HEK293 (cell line): ENCODE measurements at regions not wholly inside any gene's neighbourhood (a gene's known extent, or its start where the extent isn't known, plus 50 kb on each side); places are given as distances from the start of the nearest gene placed in this dataset.

ENCODE experiments used
- CTCF ChIA-PET: fragments of 350-600 bp; formaldehyde crosslinking; extraction: SDS; loops from one replicate; lab custom pipeline; 2021; ENCODE audit warnings: antibody characterized with exemption; lab: Yijun Ruan, JAX
- POLR2A ChIA-PET: fragments of 300-600 bp; formaldehyde crosslinking; extraction: SDS; loops from one replicate; lab custom pipeline; 2020; ENCODE audit warnings: antibody characterized with exemption, inconsistent platforms; lab: Yijun Ruan, JAX
- H3K27ac ChIP-seq: fragments of 200-500 bp; sonication (Bioruptor generic); 2 replicates; pipeline ENCODE4 v1.5.1; 2014; ENCODE audit warnings: low read depth, low read length, control low read depth, inconsistent platforms; ENCODE audit errors: extremely low read depth
- H3K36me3 ChIP-seq, 2 experiments: fragments of 200-500 bp in 1 of 2; sonication (Bioruptor generic) in 1 of 2; 1 replicate in 1 of 2; 2 replicates in 1 of 2; pipeline ENCODE4 v1.5.1; 2014 to 2017; ENCODE audit warnings: inconsistent platforms in 2 of 2, low read length in 2 of 2; ENCODE audit not compliant: control insufficient read depth in 2 of 2, insufficient read depth in 1 of 2
- H3K4me1 ChIP-seq: fragments of 200-500 bp; sonication (Bioruptor generic); 2 replicates; pipeline ENCODE4 v1.5.1; 2014; ENCODE audit warnings: mild to moderate bottlenecking, low read length, inconsistent platforms; ENCODE audit not compliant: control insufficient read depth, insufficient read depth
- H3K4me3 ChIP-seq: 2 replicates; pipeline ENCODE4 v1.5.1; 2011; ENCODE audit warnings: low read depth, mild to moderate bottlenecking, control low read depth, low read length, moderate library complexity
- H3K9me3 ChIP-seq: fragments of 200-500 bp; sonication (Bioruptor generic); 2 replicates; pipeline ENCODE4 v1.5.1; 2014; ENCODE audit warnings: low read depth, low read length, inconsistent platforms; ENCODE audit not compliant: control insufficient read depth, insufficient read depth
- CTCF ChIP-seq: fragments of 450-650 bp; formaldehyde crosslinking; IDR thresholded peaks from 2 replicates; pipeline ENCODE4 v1.5.1; 2016; ENCODE audit warnings: missing biosample characterization, missing genetic modification characterization
- GLIS2 ChIP-seq: fragments of 450-650 bp; formaldehyde crosslinking; IDR thresholded peaks from 2 replicates; pipeline ENCODE4 v1.5.1; 2016; ENCODE audit warnings: missing biosample characterization, missing genetic modification characterization
- INSM2 ChIP-seq: fragments of 450-650 bp; formaldehyde crosslinking; IDR thresholded peaks from 2 replicates; pipeline ENCODE4 v1.5.1; 2016; ENCODE audit warnings: missing biosample characterization, missing genetic modification characterization
- OVOL3 ChIP-seq: fragments of 450-650 bp; formaldehyde crosslinking; IDR thresholded peaks from 2 replicates; pipeline ENCODE4 v1.5.1; 2016; ENCODE audit warnings: missing biosample characterization, missing genetic modification characterization
- REPIN1 ChIP-seq: fragments of 450-650 bp; formaldehyde crosslinking; IDR thresholded peaks from 2 replicates; pipeline ENCODE4 v1.5.1; 2017; ENCODE audit warnings: missing biosample characterization, missing genetic modification characterization, low read depth
- SCRT1 ChIP-seq: fragments of 450-650 bp; formaldehyde crosslinking; IDR thresholded peaks from 2 replicates; pipeline ENCODE4 v1.5.1; 2016; ENCODE audit warnings: missing biosample characterization, missing genetic modification characterization, borderline replicate concordance
- ZNF112 ChIP-seq: fragments of 450-650 bp; formaldehyde crosslinking; IDR thresholded peaks from 2 replicates; pipeline ENCODE4 v1.5.0; 2017; ENCODE audit warnings: missing biosample characterization, missing genetic modification characterization
- ZNF114 ChIP-seq: fragments of 450-650 bp; formaldehyde crosslinking; IDR thresholded peaks from 2 replicates; pipeline ENCODE4 v1.5.0; 2017; ENCODE audit warnings: missing biosample characterization, missing genetic modification characterization
- ZNF2 ChIP-seq: fragments of 450-650 bp; formaldehyde crosslinking; IDR thresholded peaks from 2 replicates; pipeline ENCODE4 v1.5.1; 2016; ENCODE audit warnings: missing biosample characterization, missing genetic modification characterization
- ZNF23 ChIP-seq: fragments of 450-650 bp; formaldehyde crosslinking; IDR thresholded peaks from 2 replicates; pipeline ENCODE4 v1.5.1; 2016; ENCODE audit warnings: missing biosample characterization, missing genetic modification characterization, borderline replicate concordance
- ZNF280C ChIP-seq: fragments of 450-650 bp; formaldehyde crosslinking; IDR thresholded peaks from 2 replicates; pipeline ENCODE4 v1.5.1; 2016; ENCODE audit warnings: missing biosample characterization, missing genetic modification characterization
- ZNF302 ChIP-seq: fragments of 450-650 bp; formaldehyde crosslinking; IDR thresholded peaks from 2 replicates; pipeline ENCODE4 v1.5.1; 2016; ENCODE audit warnings: missing biosample characterization, missing genetic modification characterization, low read depth
- ZNF394 ChIP-seq: fragments of 450-650 bp; formaldehyde crosslinking; IDR thresholded peaks from 2 replicates; pipeline ENCODE4 v1.5.1; 2016; ENCODE audit warnings: missing biosample characterization, missing genetic modification characterization, mild to moderate bottlenecking, moderate library complexity, borderline replicate concordance
- ZNF473 ChIP-seq: fragments of 450-650 bp; formaldehyde crosslinking; IDR thresholded peaks from 2 replicates; pipeline ENCODE4 v1.5.1; 2017; ENCODE audit warnings: missing biosample characterization, missing genetic modification characterization
- ZNF514 ChIP-seq: fragments of 450-650 bp; formaldehyde crosslinking; IDR thresholded peaks from 2 replicates; pipeline ENCODE4 v1.5.1; 2016; ENCODE audit warnings: missing biosample characterization, missing genetic modification characterization
- ZNF544 ChIP-seq: fragments of 450-650 bp; formaldehyde crosslinking; IDR thresholded peaks from 2 replicates; pipeline ENCODE4 v1.5.0; 2017; ENCODE audit warnings: missing biosample characterization, missing genetic modification characterization
- ZNF580 ChIP-seq: fragments of 450-650 bp; formaldehyde crosslinking; IDR thresholded peaks from 2 replicates; pipeline ENCODE4 v1.5.1; 2016; ENCODE audit warnings: missing biosample characterization, missing genetic modification characterization
- ZNF596 ChIP-seq: fragments of 450-650 bp; IDR thresholded peaks from 2 replicates; pipeline ENCODE4 v1.5.0; 2018; ENCODE audit warnings: missing biosample characterization, mild to moderate bottlenecking, missing genetic modification characterization, moderate library complexity
- ZNF623 ChIP-seq: fragments of 450-650 bp; formaldehyde crosslinking; IDR thresholded peaks from 2 replicates; pipeline ENCODE4 v1.5.1; 2016; ENCODE audit warnings: missing biosample characterization, missing genetic modification characterization
- ZNF626 ChIP-seq: fragments of 450-650 bp; sonication (Bioruptor Pico); formaldehyde crosslinking; IDR thresholded peaks from 2 replicates; pipeline ENCODE4 v1.5.1; 2018; ENCODE audit warnings: missing biosample characterization, missing genetic modification characterization, inconsistent platforms
- ZNF768 ChIP-seq: fragments of 450-650 bp; formaldehyde crosslinking; IDR thresholded peaks from 2 replicates; pipeline ENCODE4 v1.5.1; 2018; ENCODE audit warnings: missing biosample characterization, mild to moderate bottlenecking, missing genetic modification characterization
- ZNF785 ChIP-seq: fragments of 450-650 bp; formaldehyde crosslinking; IDR thresholded peaks from 2 replicates; pipeline ENCODE4 v1.5.1; 2016; ENCODE audit warnings: missing biosample characterization, missing genetic modification characterization
- ZNF830 ChIP-seq: fragments of 450-650 bp; IDR thresholded peaks from 2 replicates; pipeline ENCODE4 v1.5.0; 2018; ENCODE audit warnings: missing biosample characterization, missing genetic modification characterization, low read depth, mild to moderate bottlenecking, moderate library complexity
- ZSCAN16 ChIP-seq: fragments of 450-650 bp; formaldehyde crosslinking; IDR thresholded peaks from 2 replicates; pipeline ENCODE4 v1.5.1; 2016; ENCODE audit warnings: missing biosample characterization, missing genetic modification characterization

GRCh38 chr21:22046576-22046975 is 1048.4 kb downstream of the NCAM2 start:
- no peak overlapping the region for H3K4me3 ChIP-seq
- no peaks in the 10 kb centered on the region for H3K4me1 ChIP-seq
- H3K27ac ChIP-seq = no peak overlapping the region
- TF ChIP-seq ZNF514 (tag by site-specific recombination) (no peak), ZNF2 (tag by site-specific recombination) (no peak), ZNF112 (tag by site-specific recombination) (no peak)
- POLR2A ChIA-PET = no interaction called here
- CTCF ChIA-PET = no interaction called here
- no peaks in the 10 kb centered on the region; the same call in 1 of the 2 replicates for H3K9me3 ChIP-seq
- no peaks in the 10 kb centered on the region for H3K36me3 ChIP-seq

GRCh38 chr21:22056904-22057303 is 1058.7 kb downstream of the NCAM2 start:
- H3K27ac ChIP-seq = no peak overlapping the region
- ChIA-PET CTCF (no interaction called here), POLR2A (no interaction called here)
- no peaks in the 10 kb centered on the region for H3K36me3 ChIP-seq
- H3K4me3 ChIP-seq = no peak overlapping the region
- no peaks in the 10 kb centered on the region for H3K4me1 ChIP-seq
- TF ChIP-seq GLIS2 (tag by site-specific recombination) = no peak
- TF ChIP-seq SCRT1 = no peak
- TF ChIP-seq ZNF830 = no peak
- TF ChIP-seq ZNF394 (tag by site-specific recombination) = no peak
- no peak for TF ChIP-seq ZNF114 (tag by site-specific recombination)
- TF ChIP-seq ZNF302 (tag by site-specific recombination) = no peak
- TF ChIP-seq INSM2 (tag by site-specific recombination) = no peak
- TF ChIP-seq ZNF580 (tag by site-specific recombination) = no peak
- TF ChIP-seq ZNF623 = no peak
- TF ChIP-seq ZNF23 (tag by site-specific recombination) = no peak
- no peak for TF ChIP-seq ZNF596
- no peak for TF ChIP-seq ZNF768 (tag by site-specific recombination)
- no peak for TF ChIP-seq OVOL3
- TF ChIP-seq ZNF626 (tag by site-specific recombination) = no peak
- no peak for TF ChIP-seq ZSCAN16
- TF ChIP-seq REPIN1 (tag by site-specific recombination) = no peak
- no peak for TF ChIP-seq ZNF544
- TF ChIP-seq ZNF785 (tag by site-specific recombination) = no peak
- H3K9me3 ChIP-seq = no peaks in the 10 kb centered on the region; the same call in 1 of the 2 replicates

GRCh38 chr21:22062472-22063139 is 1064.4 kb downstream of the NCAM2 start:
- CTCF ChIA-PET = no interaction called here
- H3K9me3 ChIP-seq = no peaks in the 10 kb centered on the region; the same call in 1 of the 2 replicates
- H3K27ac ChIP-seq = no peak overlapping the region
- no peaks in the 10 kb centered on the region for H3K4me1 ChIP-seq
- H3K4me3 ChIP-seq = no peak overlapping the region
- no peaks in the 10 kb centered on the region for H3K36me3 ChIP-seq
- POLR2A ChIA-PET = no interaction called here
- TF ChIP-seq SCRT1 (no peak), CTCF (no peak), ZNF280C (tag by site-specific recombination) (no peak), ZNF473 (no peak)
